ENCODE measurements at regions not wholly inside any gene's neighbourhood (a gene's known extent, or its start where the extent isn't known, plus 50 kb on each side); places are given as distances from the start of the nearest gene placed in this dataset.

DNA sequence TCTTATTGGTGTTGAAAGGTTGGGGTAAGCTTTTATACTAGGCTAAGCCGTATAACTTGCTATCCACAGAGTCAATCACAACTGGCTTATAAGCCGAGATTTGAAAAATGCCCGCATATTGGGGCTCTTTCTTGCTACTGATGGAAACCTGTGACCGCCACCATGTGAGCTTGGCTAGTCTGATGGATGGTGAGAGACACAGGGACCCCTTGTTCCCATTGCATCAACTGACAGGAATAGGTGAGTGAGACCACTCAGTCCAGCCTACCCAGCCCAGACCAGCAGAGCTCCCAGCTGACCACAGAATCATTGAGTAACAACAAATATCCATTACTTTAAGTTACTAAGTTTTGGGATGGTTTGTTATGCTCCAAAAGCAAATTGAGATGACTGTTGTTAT is 676.4 kb upstream of the HS6ST1 start:
- Histone ChIP-seq H3K4me3 (ENCODE audit: control insufficient read depth in 2 of 3, extremely low read depth in 1 of 3, insufficient read depth in 2 of 3, low read depth in 1 of 3, low read length in 3 of 3) (no peak overlapping the region), H3K27ac (ENCODE audit: control insufficient read depth, insufficient read depth, low read length) (no peak overlapping the region), H3K36me3 (ENCODE audit: control insufficient read depth in 2 of 2, extremely low read depth in 1 of 2, insufficient read depth in 2 of 2, low read length in 2 of 2) (no peaks in the 10 kb centered on the region), H3K4me2 (ENCODE audit: control insufficient read depth, extremely low read depth, insufficient read depth, low read depth, low read length) (no peak overlapping the region), H3K9ac (ENCODE audit: control insufficient read depth, extremely low read depth, insufficient read depth, low read length) (no peak overlapping the region), H2AFZ (ENCODE audit: control insufficient read depth, low read length) (no peak overlapping the region), H3K4me1 (ENCODE audit: control insufficient read depth, extremely low read depth, insufficient read depth, low read length) (no peaks in the 10 kb centered on the region), H3K9me3 (ENCODE audit: control insufficient read depth, low read depth, low read length) (no peaks in the 10 kb centered on the region), H3K27me3 (ENCODE audit: control insufficient read depth, extremely low read depth, insufficient read depth, low read length) (no peaks in the 10 kb centered on the region), H3K79me2 (ENCODE audit: control insufficient read depth, insufficient read depth, low read length) (no peaks in the 10 kb centered on the region), H3K9me1 (ENCODE audit: control insufficient read depth, extremely low read depth, insufficient read depth, low read length) (no peaks in the 10 kb centered on the region), H4K20me1 (ENCODE audit: control insufficient read depth, extremely low read depth, insufficient read depth, low read length) (no peaks in the 10 kb centered on the region)
- DNase-seq (ENCODE audit: low read depth, low spot score), result no peak
- dilution Hi-C loops (cut with MboI; ENCODE audit: extremely low pct_ligation_motif_present, low sequenced_read_pairs), result no loop called here
- no peak for FAIRE-seq
- no peak for TF ChIP-seq EZH2 (IDR thresholded peaks at IDR 0.05; ENCODE audit: low read length)
- TF ChIP-seq, protein P1, sequence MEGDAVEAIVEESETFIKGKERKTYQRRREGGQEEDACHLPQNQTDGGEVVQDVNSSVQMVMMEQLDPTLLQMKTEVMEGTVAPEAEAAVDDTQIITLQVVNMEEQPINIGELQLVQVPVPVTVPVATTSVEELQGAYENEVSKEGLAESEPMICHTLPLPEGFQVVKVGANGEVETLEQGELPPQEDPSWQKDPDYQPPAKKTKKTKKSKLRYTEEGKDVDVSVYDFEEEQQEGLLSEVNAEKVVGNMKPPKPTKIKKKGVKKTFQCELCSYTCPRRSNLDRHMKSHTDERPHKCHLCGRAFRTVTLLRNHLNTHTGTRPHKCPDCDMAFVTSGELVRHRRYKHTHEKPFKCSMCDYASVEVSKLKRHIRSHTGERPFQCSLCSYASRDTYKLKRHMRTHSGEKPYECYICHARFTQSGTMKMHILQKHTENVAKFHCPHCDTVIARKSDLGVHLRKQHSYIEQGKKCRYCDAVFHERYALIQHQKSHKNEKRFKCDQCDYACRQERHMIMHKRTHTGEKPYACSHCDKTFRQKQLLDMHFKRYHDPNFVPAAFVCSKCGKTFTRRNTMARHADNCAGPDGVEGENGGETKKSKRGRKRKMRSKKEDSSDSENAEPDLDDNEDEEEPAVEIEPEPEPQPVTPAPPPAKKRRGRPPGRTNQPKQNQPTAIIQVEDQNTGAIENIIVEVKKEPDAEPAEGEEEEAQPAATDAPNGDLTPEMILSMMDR (optimal IDR thresholded peaks at IDR 0.05 in 1 of 3, IDR thresholded peaks at IDR 0.05 in 1 of 3, conservative IDR thresholded peaks at IDR 0.05 in 1 of 3; ENCODE audit: extremely low read depth in 1 of 3, insufficient read depth in 2 of 3, low read length in 3 of 3), result no peak

DNA sequence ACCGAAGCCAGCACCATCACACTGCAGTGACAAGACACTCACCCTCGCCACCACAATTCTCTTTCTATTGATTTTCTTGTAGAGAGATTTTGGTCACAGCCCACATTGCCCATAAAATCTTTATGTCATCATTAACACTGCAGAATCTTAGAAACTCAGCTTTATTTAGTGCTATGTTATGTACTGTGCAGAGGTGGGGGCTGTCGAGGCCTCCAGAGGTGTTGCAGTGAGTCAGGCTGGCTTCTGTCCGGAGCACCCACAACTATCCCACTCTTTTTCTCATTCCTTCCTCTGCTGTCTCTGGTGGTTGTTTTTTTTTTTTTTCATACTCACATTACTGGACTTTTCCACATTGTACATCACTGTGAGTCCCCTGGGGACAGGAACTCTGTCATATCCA is 677.4 kb upstream of the HS6ST1 start:
- Histone ChIP-seq H3K4me2 (ENCODE audit: control insufficient read depth, extremely low read depth, insufficient read depth, low read depth, low read length) (no peak overlapping the region), H2AFZ (ENCODE audit: control insufficient read depth, low read length) (no peak overlapping the region), H3K27me3 (ENCODE audit: control insufficient read depth, extremely low read depth, insufficient read depth, low read length) (no peaks in the 10 kb centered on the region), H3K4me1 (ENCODE audit: control insufficient read depth, extremely low read depth, insufficient read depth, low read length) (no peaks in the 10 kb centered on the region), H3K9me1 (ENCODE audit: control insufficient read depth, extremely low read depth, insufficient read depth, low read length) (no peaks in the 10 kb centered on the region), H3K36me3 (ENCODE audit: control insufficient read depth in 2 of 2, extremely low read depth in 1 of 2, insufficient read depth in 2 of 2, low read length in 2 of 2) (no peaks in the 10 kb centered on the region), H3K4me3 (ENCODE audit: control insufficient read depth in 2 of 3, extremely low read depth in 1 of 3, insufficient read depth in 2 of 3, low read depth in 1 of 3, low read length in 3 of 3) (no peak overlapping the region), H3K9me3 (ENCODE audit: control insufficient read depth, low read depth, low read length) (no peaks in the 10 kb centered on the region), H4K20me1 (ENCODE audit: control insufficient read depth, extremely low read depth, insufficient read depth, low read length) (no peaks in the 10 kb centered on the region), H3K9ac (ENCODE audit: control insufficient read depth, extremely low read depth, insufficient read depth, low read length) (no peak overlapping the region), H3K27ac (ENCODE audit: control insufficient read depth, insufficient read depth, low read length) (no peak overlapping the region), H3K79me2 (ENCODE audit: control insufficient read depth, insufficient read depth, low read length) (no peaks in the 10 kb centered on the region)
- FAIRE-seq, result no peak
- TF ChIP-seq, protein P1 (optimal IDR thresholded peaks at IDR 0.05 in 1 of 3, IDR thresholded peaks at IDR 0.05 in 1 of 3, conservative IDR thresholded peaks at IDR 0.05 in 1 of 3; ENCODE audit: extremely low read depth in 1 of 3, insufficient read depth in 2 of 3, low read length in 3 of 3), result no peak
- TF ChIP-seq EZH2 (IDR thresholded peaks at IDR 0.05; ENCODE audit: low read length), result no peak
- no peak for DNase-seq (ENCODE audit: low read depth, low spot score)
- dilution Hi-C loops (cut with MboI; ENCODE audit: extremely low pct_ligation_motif_present, low sequenced_read_pairs), result no loop called here
